ENCODE measurements at regions not wholly inside any gene's neighbourhood (a gene's known extent, or its start where the extent isn't known, plus 50 kb on each side); places are given as distances from the start of the nearest gene placed in this dataset.

DNA sequence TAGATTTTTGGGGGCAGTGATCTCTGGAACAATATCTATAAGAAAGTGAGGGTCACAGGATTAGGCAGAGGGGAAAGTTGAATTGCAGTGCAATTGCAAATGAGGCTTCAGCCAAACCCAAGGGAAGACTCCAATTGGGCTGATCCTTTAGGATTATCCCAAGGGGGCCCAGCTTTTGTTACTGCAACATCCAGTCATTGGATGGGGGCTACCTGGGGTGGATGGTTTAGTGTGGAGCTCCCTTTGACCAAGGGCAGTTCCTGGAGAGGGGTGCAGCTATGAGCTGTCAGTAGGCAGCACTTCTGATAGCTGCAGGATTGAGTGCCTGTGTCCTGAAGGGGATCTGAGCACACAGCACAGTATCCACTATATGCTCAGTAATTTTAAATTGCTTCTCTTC is 355.2 kb upstream of the AZI2 start:
- DNase-seq (ENCODE audit: low spot score), result no peak
- TF ChIP-seq, protein P1, sequence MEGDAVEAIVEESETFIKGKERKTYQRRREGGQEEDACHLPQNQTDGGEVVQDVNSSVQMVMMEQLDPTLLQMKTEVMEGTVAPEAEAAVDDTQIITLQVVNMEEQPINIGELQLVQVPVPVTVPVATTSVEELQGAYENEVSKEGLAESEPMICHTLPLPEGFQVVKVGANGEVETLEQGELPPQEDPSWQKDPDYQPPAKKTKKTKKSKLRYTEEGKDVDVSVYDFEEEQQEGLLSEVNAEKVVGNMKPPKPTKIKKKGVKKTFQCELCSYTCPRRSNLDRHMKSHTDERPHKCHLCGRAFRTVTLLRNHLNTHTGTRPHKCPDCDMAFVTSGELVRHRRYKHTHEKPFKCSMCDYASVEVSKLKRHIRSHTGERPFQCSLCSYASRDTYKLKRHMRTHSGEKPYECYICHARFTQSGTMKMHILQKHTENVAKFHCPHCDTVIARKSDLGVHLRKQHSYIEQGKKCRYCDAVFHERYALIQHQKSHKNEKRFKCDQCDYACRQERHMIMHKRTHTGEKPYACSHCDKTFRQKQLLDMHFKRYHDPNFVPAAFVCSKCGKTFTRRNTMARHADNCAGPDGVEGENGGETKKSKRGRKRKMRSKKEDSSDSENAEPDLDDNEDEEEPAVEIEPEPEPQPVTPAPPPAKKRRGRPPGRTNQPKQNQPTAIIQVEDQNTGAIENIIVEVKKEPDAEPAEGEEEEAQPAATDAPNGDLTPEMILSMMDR (IDR thresholded peaks at IDR 0.05; ENCODE audit: extremely low read depth, insufficient read depth, missing control alignments), result no peak
- in situ Hi-C loops (cut with MboI; ENCODE audit: low pct_unique_long_range_greater_than_20kb, low sequenced_read_pairs, unreplicated experiment), result no loop called here

DNA sequence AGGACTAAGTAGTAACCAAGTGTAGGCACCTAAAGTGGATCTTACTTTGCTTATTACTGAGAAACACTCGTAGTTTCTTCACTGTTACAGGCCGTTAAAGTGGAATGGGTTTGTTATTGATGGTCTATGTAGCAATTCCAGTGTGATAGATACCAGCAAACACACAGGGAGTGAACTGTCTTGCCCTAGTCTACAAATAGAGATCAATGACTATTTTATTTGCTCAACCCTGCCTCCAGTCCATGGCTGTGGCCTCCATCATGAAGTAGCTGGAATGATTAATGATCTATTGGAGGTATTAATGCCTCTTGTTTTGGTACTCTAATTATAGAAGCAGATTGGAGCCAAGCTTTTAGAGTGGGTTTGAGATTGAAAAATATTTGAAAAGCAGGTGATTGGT is 362.7 kb upstream of the AZI2 start:
- TF ChIP-seq, protein P1 (IDR thresholded peaks at IDR 0.05; ENCODE audit: extremely low read depth, insufficient read depth, missing control alignments), result no peak
- DNase-seq (ENCODE audit: low spot score), result no peak
- in situ Hi-C loops (cut with MboI; ENCODE audit: low pct_unique_long_range_greater_than_20kb, low sequenced_read_pairs, unreplicated experiment), result no loop called here

DNA sequence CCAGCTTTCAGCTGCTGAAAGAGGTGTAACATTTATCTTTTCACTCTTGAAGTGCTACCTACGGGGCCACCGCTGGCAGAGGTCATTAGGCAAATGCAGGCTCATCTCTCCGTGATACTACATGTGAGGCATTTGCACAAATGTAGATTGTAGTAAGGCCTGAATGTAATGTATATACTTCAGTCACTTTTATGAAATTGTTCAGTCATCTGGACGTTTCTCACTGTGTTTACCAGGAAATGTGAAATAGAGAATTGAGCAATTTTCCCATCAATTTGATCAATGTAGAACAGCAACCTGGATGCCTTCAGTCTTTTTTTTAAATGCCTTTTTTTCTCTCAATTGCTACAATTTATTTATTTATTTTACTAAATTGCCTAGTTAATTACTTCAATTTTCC is 368.3 kb upstream of the AZI2 start:
- in situ Hi-C loops (cut with MboI; ENCODE audit: low pct_unique_long_range_greater_than_20kb, low sequenced_read_pairs, unreplicated experiment), result no loop called here
- TF ChIP-seq, protein P1 (IDR thresholded peaks at IDR 0.05; ENCODE audit: extremely low read depth, insufficient read depth, missing control alignments), result no peak
- DNase-seq (ENCODE audit: low spot score), result no peak

DNA sequence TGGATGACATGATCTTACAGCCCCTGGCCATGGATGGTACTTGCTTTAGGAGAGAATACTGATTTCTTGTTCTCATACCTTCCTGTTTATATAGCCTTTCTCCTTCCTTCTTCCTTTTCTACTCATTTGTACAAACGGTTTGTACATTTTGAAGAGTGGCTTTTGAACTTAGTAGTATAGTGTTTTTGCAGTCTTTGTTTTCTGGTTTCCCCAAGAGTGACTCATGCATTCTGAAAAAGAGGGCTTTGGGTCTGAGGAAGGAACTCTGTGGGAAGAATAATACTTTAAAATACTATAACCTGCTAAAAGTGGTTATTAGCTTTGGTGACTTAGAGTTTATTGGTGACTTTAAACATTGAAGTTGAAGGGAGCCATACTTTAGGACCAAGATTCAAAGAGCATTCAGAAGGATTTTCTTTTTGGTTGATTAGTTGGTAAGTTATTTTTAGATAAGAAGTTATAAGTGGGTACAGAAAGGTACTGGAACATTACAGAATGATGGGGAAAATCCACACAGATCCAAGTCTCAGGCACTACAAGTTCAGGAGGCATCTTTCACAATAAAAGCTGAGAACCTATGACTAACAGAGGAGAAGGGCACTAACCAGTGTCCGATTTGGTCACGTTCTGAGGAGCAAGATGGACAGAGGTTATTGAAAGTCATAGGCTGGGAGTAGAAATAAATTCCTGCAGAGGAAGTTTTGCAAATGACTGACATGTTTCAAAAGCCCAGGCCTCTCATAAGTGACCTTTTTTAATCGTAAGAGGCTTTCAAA is 369.6 kb upstream of the AZI2 start:
- in situ Hi-C loops (cut with MboI; ENCODE audit: low pct_unique_long_range_greater_than_20kb, low sequenced_read_pairs, unreplicated experiment), result no loop called here
- DNase-seq (ENCODE audit: low spot score), result no peak

DNA sequence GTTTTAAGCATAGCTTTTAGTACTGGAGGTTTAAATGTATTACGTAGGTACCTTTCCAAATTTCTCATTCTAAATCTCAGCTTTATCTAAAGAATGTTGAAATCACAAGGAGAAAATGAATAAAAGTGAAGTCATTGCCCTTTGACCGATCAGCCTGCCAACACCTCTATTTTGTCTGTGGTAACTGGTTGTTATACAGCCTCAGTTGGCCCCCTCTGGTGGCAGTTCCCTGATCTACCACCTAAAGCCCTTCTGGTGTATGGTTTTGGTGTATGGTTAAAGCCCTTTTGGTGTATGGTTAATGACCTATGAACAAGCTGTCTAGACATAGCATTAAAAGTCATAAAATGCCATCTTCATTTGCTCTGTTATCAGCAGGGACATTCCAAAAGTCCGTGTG is 378.2 kb upstream of the AZI2 start:
- TF ChIP-seq, protein P1 (IDR thresholded peaks at IDR 0.05; ENCODE audit: extremely low read depth, insufficient read depth, missing control alignments), result peak; percentile 40
- in situ Hi-C loops (cut with MboI; ENCODE audit: low pct_unique_long_range_greater_than_20kb, low sequenced_read_pairs, unreplicated experiment), result no loop called here
- DNase-seq (ENCODE audit: low spot score), result peak; percentile 22

More for the DNA sequence above, 369.6 kb upstream of the AZI2 start:
- TF ChIP-seq, protein P1 (IDR thresholded peaks at IDR 0.05; ENCODE audit: extremely low read depth, insufficient read depth, missing control alignments), result no peak

GRCh38 chr3:28727307-28727706 is 378.7 kb upstream of the AZI2 start:
- TF ChIP-seq, protein P1 (IDR thresholded peaks at IDR 0.05; ENCODE audit: extremely low read depth, insufficient read depth, missing control alignments), result no peak
- no peak for DNase-seq (ENCODE audit: low spot score)
- in situ Hi-C loops (cut with MboI; ENCODE audit: low pct_unique_long_range_greater_than_20kb, low sequenced_read_pairs, unreplicated experiment), result no loop called here

Data from GM13977 (cell line).